Natural killer cell treated with Interleukin-12 subunit alpha and Interleukin-12 subunit beta and Interleukin-15 and Interleukin-18, amount 100 ng/mL, for 72 hours (primary cell): ENCODE measurements at regions not wholly inside any gene's neighbourhood (a gene's known extent, or its start where the extent isn't known, plus 50 kb on each side); places are given as distances from the start of the nearest gene placed in this dataset.
"Not testable (repeated sequence)": the region's sequence is repeated elsewhere in the genome, so short reads cannot be mapped to it uniquely, and the experiment has no call there.

Source experiments
- ATAC-seq, 2 donors: fragments of 150-1000 bp; cut with Tn5 transposase in 1 of 2; sonication (Bioruptor Pico), chemical (Tn5 transposase) in 1 of 2; 2 replicates each; pipeline ENCODE4 v1.10.0; 2021
- DNase-seq: peaks from one replicate; pipeline ENCODE4 v3.0.0; 2022; ENCODE audit warnings: low spot score
- H3K27ac Mint-ChIP-seq, 2 donors: 1 replicate in 1 of 2; 2 replicates in 1 of 2; pipeline ENCODE4 v1.8.0; 2022; ENCODE audit warnings: mixed read lengths in 2 of 2, mild to moderate bottlenecking in 1 of 2, moderate library complexity in 1 of 2
- H3K27me3 Mint-ChIP-seq, 2 donors: 1 replicate in 1 of 2; 2 replicates in 1 of 2; pipeline ENCODE4 v1.8.0; 2022; ENCODE audit warnings: mixed read lengths in 2 of 2
- H3K36me3 Mint-ChIP-seq: one replicate; pipeline ENCODE4 v1.8.0; 2022; ENCODE audit warnings: mixed read lengths
- H3K4me1 Mint-ChIP-seq, 2 donors: 1 replicate in 1 of 2; 2 replicates in 1 of 2; pipeline ENCODE4 v1.8.0; 2022; ENCODE audit warnings: low read depth in 2 of 2, mixed read lengths in 2 of 2, mild to moderate bottlenecking in 1 of 2
- H3K4me3 Mint-ChIP-seq: one replicate; pipeline ENCODE4 v1.8.0; 2022; ENCODE audit warnings: mixed read lengths
- H3K9me3 Mint-ChIP-seq: 2 replicates; pipeline ENCODE4 v1.8.0; 2022; ENCODE audit warnings: mixed read lengths

DNA sequence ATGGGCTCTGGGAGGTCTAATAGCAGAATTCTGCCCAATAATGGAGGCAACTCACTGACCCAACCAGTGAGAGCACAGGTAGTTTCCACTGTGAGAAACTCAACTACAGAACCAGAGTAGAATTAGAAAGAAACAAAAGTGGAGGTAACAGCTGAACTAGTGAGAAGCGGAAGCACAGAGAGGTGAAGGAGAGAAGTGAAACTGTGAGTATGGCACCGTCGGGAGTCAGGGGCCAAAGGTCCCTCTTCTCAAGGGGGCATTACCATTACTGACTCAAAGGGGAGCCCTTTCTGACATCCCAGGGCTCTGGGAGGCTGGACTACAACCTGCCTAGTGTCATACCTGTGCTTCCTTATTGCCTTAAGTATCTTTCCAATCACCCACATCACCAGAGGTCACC lies 198.3 kb downstream of the TP53TG3F start:
- not testable (repeated sequence) for H3K27ac Mint-ChIP-seq, ATAC-seq, DNase-seq, H3K36me3 Mint-ChIP-seq, H3K4me1 Mint-ChIP-seq, H3K4me3 Mint-ChIP-seq, H3K9me3 Mint-ChIP-seq, H3K27me3 Mint-ChIP-seq

DNA sequence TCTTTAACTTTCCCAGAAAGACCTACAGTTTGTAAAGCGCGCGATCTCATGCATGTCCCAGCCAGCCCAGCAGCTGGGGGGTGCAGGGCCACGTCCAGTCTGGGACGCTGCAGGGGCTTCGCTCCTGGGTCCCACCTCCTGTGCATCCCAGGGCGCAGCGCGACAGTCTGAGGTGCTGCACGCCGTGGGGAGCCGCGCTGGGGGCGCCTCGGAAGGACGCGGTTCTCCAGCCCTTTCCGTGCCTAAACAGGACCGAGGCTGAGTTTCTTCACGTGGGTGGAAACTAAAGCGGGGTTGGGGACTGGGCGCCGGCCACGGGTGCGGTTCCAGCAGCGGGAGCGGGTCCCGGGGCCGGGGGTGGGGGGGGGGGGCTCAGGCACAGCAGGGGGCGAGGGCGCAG lies 221.4 kb downstream of the TP53TG3F start:
- not testable (repeated sequence) for DNase-seq, H3K27ac Mint-ChIP-seq, ATAC-seq, H3K4me3 Mint-ChIP-seq, H3K4me1 Mint-ChIP-seq, H3K9me3 Mint-ChIP-seq, H3K27me3 Mint-ChIP-seq, H3K36me3 Mint-ChIP-seq

DNA sequence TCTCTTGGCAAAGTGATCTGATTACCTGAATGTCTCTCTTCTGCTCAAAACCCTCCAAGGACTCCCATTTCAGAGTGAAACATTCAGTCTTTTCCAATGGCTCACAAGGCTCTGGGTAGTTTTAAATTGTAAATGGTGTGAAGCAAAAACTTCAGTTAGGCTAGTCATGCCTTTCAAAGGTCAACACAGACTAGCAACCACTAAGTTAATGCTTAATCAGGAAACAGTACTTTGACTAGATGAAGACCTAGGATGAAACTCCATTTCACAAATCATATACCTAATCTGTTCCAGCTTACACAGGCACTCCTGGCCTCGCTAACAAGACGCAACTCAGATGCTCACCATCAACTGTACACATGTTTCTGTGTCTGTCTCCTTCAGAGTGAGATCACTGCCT lies 240.9 kb downstream of the TP53TG3F start:
- not testable (repeated sequence) for H3K9me3 Mint-ChIP-seq

GRCh38 chr16:33706845-33707590 lies 247.6 kb downstream of the TP53TG3F start:
- H3K4me1 Mint-ChIP-seq, H3K27ac Mint-ChIP-seq, ATAC-seq: not testable (repeated sequence)

More for the DNA sequence above, 240.9 kb downstream of the TP53TG3F start:
- not testable (repeated sequence) for H3K27me3 Mint-ChIP-seq, H3K4me1 Mint-ChIP-seq, H3K27ac Mint-ChIP-seq, H3K36me3 Mint-ChIP-seq, DNase-seq, ATAC-seq, H3K4me3 Mint-ChIP-seq

DNA sequence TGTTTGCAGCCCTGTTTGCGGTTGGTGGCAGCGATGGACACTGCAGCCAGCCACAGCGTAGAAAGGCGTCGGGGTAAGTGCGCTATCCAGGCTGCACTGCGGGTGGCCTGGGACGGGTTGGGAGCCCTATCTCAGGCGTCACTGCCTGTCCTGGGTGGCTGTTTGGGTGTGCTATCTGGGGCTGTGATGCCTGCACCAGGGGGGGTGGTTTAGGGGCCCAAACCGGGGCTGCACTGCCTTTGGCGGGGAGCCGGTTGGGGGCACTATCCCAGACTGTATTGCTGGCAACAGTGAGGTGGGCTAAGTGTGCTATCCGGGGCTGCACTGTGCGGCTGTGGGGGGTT lies 248.2 kb downstream of the TP53TG3F start:
- not testable (repeated sequence) for DNase-seq, H3K9me3 Mint-ChIP-seq, ATAC-seq, H3K4me1 Mint-ChIP-seq, H3K27ac Mint-ChIP-seq, H3K27me3 Mint-ChIP-seq, H3K4me3 Mint-ChIP-seq, H3K36me3 Mint-ChIP-seq

More at GRCh38 chr16:33706845-33707590, 247.6 kb downstream of the TP53TG3F start:
- not testable (repeated sequence) for H3K36me3 Mint-ChIP-seq, H3K27me3 Mint-ChIP-seq, DNase-seq, H3K9me3 Mint-ChIP-seq, H3K4me3 Mint-ChIP-seq

DNA sequence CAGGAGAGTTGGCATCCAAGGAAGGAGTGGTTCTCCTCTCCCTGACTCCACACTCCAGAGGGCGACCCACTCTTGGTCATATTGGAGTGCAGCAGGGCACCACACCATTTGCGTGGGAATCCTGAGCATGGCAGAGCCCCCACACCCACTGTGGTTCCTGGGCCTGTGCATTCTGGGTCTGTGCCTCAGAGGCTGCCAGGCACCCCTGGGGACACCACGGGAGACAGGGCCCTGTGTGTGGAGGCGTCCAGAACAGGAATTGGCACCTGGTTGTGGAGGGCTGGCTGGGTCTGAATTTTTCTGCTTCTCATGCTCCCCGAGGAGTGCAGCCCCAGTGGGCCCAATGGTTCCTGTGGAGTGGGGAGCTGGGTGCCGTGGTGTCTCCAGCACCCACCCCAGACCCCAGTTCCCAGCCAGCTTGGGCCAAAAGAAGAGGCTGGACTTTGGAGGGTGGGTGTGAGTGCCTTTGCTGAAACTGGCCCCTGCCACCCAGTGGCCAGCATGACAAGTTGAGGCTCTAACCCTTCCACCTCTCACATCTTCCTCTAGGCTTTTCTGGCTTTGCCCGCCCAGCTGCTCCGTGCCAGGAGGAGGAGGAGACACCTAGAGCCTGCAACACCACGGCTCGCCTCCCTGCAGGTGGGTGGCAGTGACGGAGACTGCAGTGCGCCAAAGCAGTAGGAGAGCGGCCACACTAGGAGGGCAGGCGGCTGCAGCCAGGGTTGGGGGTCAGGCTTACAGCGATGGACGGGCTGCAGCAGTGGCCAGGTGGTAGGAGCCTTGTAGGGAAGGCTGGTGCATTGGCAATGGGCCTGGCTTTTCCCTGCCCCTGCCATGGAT lies 250.7 kb downstream of the TP53TG3F start:
- not testable (repeated sequence) for H3K9me3 Mint-ChIP-seq, H3K27ac Mint-ChIP-seq, H3K4me1 Mint-ChIP-seq, DNase-seq, ATAC-seq, H3K36me3 Mint-ChIP-seq, H3K4me3 Mint-ChIP-seq, H3K27me3 Mint-ChIP-seq

DNA sequence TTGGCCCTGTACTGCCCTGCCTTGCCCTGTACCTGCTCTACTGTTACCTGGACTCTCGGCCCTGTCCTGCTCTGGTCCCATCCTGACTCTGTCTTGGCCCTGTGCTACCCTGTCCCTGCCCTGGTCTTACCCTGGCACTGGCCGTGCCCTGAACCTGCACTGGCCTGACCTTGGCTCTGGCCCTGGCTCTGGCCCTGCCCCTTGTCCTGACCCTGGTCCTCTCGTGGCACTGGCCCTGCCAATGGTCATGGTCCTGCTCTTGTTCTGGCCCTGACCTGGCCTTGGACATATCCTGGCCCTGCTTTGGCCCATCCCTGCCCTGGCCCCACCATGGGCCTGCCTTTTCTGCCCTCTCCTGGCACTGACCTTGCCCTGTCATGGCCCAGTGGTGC lies 251.3 kb downstream of the TP53TG3F start:
- H3K36me3 Mint-ChIP-seq, DNase-seq: not testable (repeated sequence)

DNA sequence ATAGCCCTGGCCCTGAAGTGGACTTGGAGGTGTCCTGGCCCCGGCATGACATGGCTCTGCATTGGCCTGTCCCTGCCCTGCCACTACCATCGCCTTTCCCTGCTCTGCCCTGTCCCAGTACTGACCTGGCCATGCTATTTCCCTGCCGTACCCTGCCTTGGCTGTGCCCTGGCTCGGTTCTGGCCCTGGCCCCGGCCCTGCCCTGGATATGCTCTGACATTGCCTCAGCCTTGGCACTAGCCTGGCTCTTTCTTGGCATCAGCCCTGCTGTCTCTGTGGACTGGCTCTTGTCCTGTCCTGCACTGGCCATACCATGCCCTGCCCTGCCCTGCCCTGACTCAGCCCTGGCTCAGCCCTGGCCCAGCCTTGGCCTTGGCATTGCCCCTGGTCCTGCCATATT lies 252.2 kb downstream of the TP53TG3F start:
- not testable (repeated sequence) for H3K36me3 Mint-ChIP-seq

More for the DNA sequence above, 251.3 kb downstream of the TP53TG3F start:
- not testable (repeated sequence) for H3K4me3 Mint-ChIP-seq, H3K9me3 Mint-ChIP-seq, H3K27me3 Mint-ChIP-seq, H3K4me1 Mint-ChIP-seq, ATAC-seq, H3K27ac Mint-ChIP-seq

GRCh38 chr16:33712308-33712707 lies 252.9 kb downstream of the TP53TG3F start:
- not testable (repeated sequence) for H3K27ac Mint-ChIP-seq

More for the DNA sequence above, 252.2 kb downstream of the TP53TG3F start:
- H3K27me3 Mint-ChIP-seq, ATAC-seq, H3K27ac Mint-ChIP-seq, H3K4me1 Mint-ChIP-seq, DNase-seq, H3K4me3 Mint-ChIP-seq, H3K9me3 Mint-ChIP-seq: not testable (repeated sequence)

GRCh38 chr16:33712851-33713709 lies 253.7 kb downstream of the TP53TG3F start:
- H3K9me3 Mint-ChIP-seq, H3K4me3 Mint-ChIP-seq, H3K27me3 Mint-ChIP-seq, H3K27ac Mint-ChIP-seq, DNase-seq, H3K36me3 Mint-ChIP-seq, ATAC-seq, H3K4me1 Mint-ChIP-seq: not testable (repeated sequence)

More at GRCh38 chr16:33712308-33712707, 252.9 kb downstream of the TP53TG3F start:
- H3K4me1 Mint-ChIP-seq, DNase-seq, ATAC-seq, H3K9me3 Mint-ChIP-seq, H3K27me3 Mint-ChIP-seq, H3K36me3 Mint-ChIP-seq, H3K4me3 Mint-ChIP-seq: not testable (repeated sequence)

DNA sequence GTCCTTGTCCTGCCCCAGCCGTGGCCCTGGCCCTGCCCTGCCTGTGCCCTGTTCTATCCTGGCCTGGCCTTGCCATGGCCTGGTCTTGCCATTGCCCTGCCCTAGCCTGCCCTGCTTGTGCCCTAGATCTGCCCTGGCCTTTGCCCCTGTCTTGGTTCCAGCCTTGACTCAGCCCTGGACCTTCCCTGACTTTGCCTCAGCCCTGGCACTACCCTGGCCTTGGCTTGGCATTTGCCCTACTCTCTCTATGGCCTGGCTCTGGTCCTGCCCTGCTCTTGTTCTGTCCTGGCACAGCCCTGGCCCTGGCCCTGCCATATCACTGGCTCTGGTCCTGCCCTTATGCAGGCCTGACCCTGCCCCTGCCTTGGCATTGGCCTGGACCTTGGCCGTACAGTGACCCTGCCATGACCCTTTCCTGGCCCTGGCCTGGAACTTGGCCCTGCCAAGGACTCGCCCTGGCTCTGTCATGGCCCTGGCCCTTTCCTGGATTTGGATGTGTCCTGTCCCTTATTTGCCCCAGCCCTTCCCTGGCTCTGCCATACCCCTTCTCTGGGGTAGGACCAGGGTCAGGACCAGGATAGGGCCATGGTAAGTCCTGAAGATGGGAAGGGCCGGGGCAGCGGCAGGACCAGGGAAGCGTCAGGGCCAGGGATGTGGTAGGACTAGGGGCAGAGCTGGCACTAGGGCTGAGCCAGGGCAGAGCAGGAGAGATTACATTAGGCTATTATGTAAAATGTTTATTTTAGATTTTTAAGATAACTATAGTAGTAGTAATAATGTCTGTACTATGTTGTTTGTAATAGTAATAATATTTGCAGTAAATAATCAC lies 254.5 kb downstream of the TP53TG3F start:
- H3K36me3 Mint-ChIP-seq, H3K4me1 Mint-ChIP-seq, DNase-seq, ATAC-seq, H3K27ac Mint-ChIP-seq, H3K9me3 Mint-ChIP-seq, H3K27me3 Mint-ChIP-seq, H3K4me3 Mint-ChIP-seq: not testable (repeated sequence)

GRCh38 chr16:33731167-33731566 lies 271.8 kb downstream of the TP53TG3F start:
- DNase-seq, H3K4me1 Mint-ChIP-seq, H3K4me3 Mint-ChIP-seq, ATAC-seq, H3K9me3 Mint-ChIP-seq, H3K27ac Mint-ChIP-seq, H3K36me3 Mint-ChIP-seq, H3K27me3 Mint-ChIP-seq: not testable (repeated sequence)

GRCh38 chr16:33734650-33735049 lies 275.2 kb downstream of the TP53TG3F start:
- not testable (repeated sequence) for DNase-seq, H3K27ac Mint-ChIP-seq, H3K36me3 Mint-ChIP-seq, H3K4me3 Mint-ChIP-seq, H3K9me3 Mint-ChIP-seq, H3K4me1 Mint-ChIP-seq, ATAC-seq, H3K27me3 Mint-ChIP-seq
